Suppressor macrophage treated with lipopolysaccharide for 1 hour (primary cell): ENCODE measurements at regions not wholly inside any gene's neighbourhood (a gene's known extent, or its start where the extent isn't known, plus 50 kb on each side); places are given as distances from the start of the nearest gene placed in this dataset.
"Not testable (repeated sequence)": the region's sequence is repeated elsewhere in the genome, so short reads cannot be mapped to it uniquely, and the experiment has no call there.

ENCODE experiments used
- DNase-seq, 3 donors: peaks; one replicate each; pipeline ENCODE4 v3.0.0-alpha.2; 2020 to 2022

GRCh38 chr4:73348185-73348584 is 55.9 kb upstream of the ALB start:
- no peak for DNase-seq

GRCh38 chr4:73347497-73347896 is 56.6 kb upstream of the ALB start:
- DNase-seq = no peak

- no peak for DNase-seq
Measured at GRCh38 chr4:73345399-73345975, 58.6 kb upstream of the ALB start.

GRCh38 chr4:73344106-73344505 is 60.0 kb upstream of the ALB start:
- no peak for DNase-seq

GRCh38 chr4:73343432-73343831 is 60.7 kb upstream of the ALB start:
- no peak for DNase-seq

GRCh38 chr4:73341454-73341853 is 62.6 kb upstream of the ALB start:
- peak; percentile 27 to 47 (median 40) for DNase-seq

- DNase-seq = no peak
Measured at GRCh38 chr4:73340917-73341316, 63.2 kb upstream of the ALB start.

- DNase-seq = no peak
Measured at GRCh38 chr4:73335679-73336078, 68.4 kb upstream of the ALB start.

- not testable (repeated sequence) for DNase-seq
Measured at GRCh38 chr4:73332012-73332411, 72.1 kb upstream of the ALB start.

GRCh38 chr4:73329300-73329699 is 70.7 kb upstream of the ANKRD17 start:
- no peak for DNase-seq

- not testable (repeated sequence) for DNase-seq
Measured at GRCh38 chr4:73325776-73326175, 67.2 kb upstream of the ANKRD17 start.

GRCh38 chr4:73317092-73317491 is 58.5 kb upstream of the ANKRD17 start:
- DNase-seq = no peak

GRCh38 chr4:73315091-73315490 is 56.5 kb upstream of the ANKRD17 start:
- peak; percentile 71 to 95 (median 94) for DNase-seq

GRCh38 chr4:73312967-73313366 is 54.4 kb upstream of the ANKRD17 start:
- no peak for DNase-seq

- DNase-seq = peak; percentile 26 to 79 (median 73)
Measured at GRCh38 chr4:73311428-73311827, 52.8 kb upstream of the ANKRD17 start.

- DNase-seq = no peak
Measured at GRCh38 chr4:73309211-73309610, 50.6 kb upstream of the ANKRD17 start.
